Kidney (tissue), 13 donors: ENCODE measurements at regions not wholly inside any gene's neighbourhood (a gene's known extent, or its start where the extent isn't known, plus 50 kb on each side); places are given as distances from the start of the nearest gene placed in this dataset.

Experiments used
- DNase-seq, 5 donors: peaks; one replicate each; pipeline ENCODE4 v3.0.0-alpha.2; 2013 to 2020
- FAIRE-seq: peaks from 2 replicates; lab custom pipeline; 2012; peaks lifted over from hg19 to GRCh38; lab: Jason Lieb, UNC
- H3K27ac ChIP-seq, 2 donors: one replicate each; pipeline ENCODE4 v1.7.0; 2013; ENCODE audit warnings: low read depth in 2 of 2, low read length in 2 of 2, inconsistent platforms in 1 of 2
- H3K27me3 ChIP-seq: one replicate; pipeline ENCODE4 v1.7.1; 2013; ENCODE audit warnings: low read length, inconsistent platforms; ENCODE audit not compliant: control insufficient read depth, insufficient read depth
- H3K36me3 ChIP-seq, 3 donors: one replicate each; pipeline versions ENCODE4 v1.7.0 to v1.7.1; 2013; ENCODE audit warnings: low read length in 3 of 3, control low read depth in 1 of 3, inconsistent platforms in 1 of 3; ENCODE audit not compliant: insufficient read depth in 3 of 3, control insufficient read depth in 2 of 3
- H3K4me1 ChIP-seq, 3 donors: one replicate each; pipeline versions ENCODE4 v1.7.0 to v1.7.1; 2013; ENCODE audit warnings: low read length in 3 of 3, inconsistent platforms in 1 of 3, low read depth in 1 of 3; ENCODE audit not compliant: control insufficient read depth in 2 of 3, insufficient read depth in 2 of 3
- H3K4me3 ChIP-seq, 3 donors: one replicate each; pipeline versions ENCODE4 v1.7.0 to v1.8.1; 2013; ENCODE audit warnings: low read length in 3 of 3, control low read depth in 1 of 3, inconsistent platforms in 1 of 3
- H3K9ac ChIP-seq, 3 donors: one replicate each; pipeline versions ENCODE4 v1.7.0 to v1.7.1; 2013; ENCODE audit warnings: low read length in 3 of 3, control low read depth in 1 of 3, inconsistent platforms in 1 of 3
- H3K9me3 ChIP-seq, 3 donors: one replicate each; pipeline versions ENCODE4 v1.7.0 to v1.7.1; 2013; ENCODE audit warnings: low read length in 3 of 3, control low read depth in 1 of 3, inconsistent platforms in 1 of 3; ENCODE audit not compliant: control insufficient read depth in 2 of 3, insufficient read depth in 1 of 3
- intact Hi-C: fragments of 100-400 bp; cut with DNase I; formaldehyde crosslinking; loops from one replicate; pipeline ENCODE4 v1.11.1; 2022
- TF ChIP-seq, protein P1 (sequence below): IDR thresholded peaks from 3 replicates; pipeline ENCODE4 v1.5.1; 2012; ENCODE audit warnings: mild to moderate bottlenecking, moderate library complexity, borderline replicate concordance; ENCODE audit not compliant: insufficient read depth; ENCODE audit errors: extremely low read depth
- donor health status: control.
- donor health status: control.
- donor health status: control.
- donor health status: control.
- donor health status: control.
- donor health status: DM: yes; HTN: yes; CAD: no.
- donor health status: Normal renal cell carcinoma (clear cell type).

DNA sequence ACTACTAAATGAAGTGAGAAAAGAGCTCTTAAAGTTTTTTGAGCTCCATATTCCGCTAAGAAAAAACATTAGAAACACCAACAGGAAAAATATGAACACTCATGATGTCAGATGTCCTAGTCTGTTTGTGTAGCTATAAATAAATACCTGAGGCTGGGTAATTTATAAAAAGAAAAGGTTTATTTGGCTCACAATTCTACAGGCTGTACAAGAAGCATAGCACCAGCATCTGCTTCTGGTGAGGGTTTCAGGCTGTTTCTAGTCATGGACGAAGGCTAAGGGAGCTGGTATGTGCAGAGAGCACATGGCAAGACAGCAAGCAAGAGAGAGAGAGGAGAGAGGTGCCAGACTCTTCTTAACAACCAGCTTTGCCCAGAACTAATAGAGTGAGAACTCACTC lies 186.2 kb downstream of the PLK2 start:
- Histone ChIP-seq H3K4me3 (no peak overlapping the region), H3K27me3 (no peaks in the 10 kb centered on the region), H3K4me1 (no peaks in the 10 kb centered on the region), H3K36me3 (no peaks in the 10 kb centered on the region), H3K9ac (no peak overlapping the region), H3K27ac (no peak overlapping the region), H3K9me3 (no peaks in the 10 kb centered on the region)
- intact Hi-C loops, result no loop called here
- DNase-seq, result peak in 1 of 5 donors; percentile 13
- TF ChIP-seq, protein P1, sequence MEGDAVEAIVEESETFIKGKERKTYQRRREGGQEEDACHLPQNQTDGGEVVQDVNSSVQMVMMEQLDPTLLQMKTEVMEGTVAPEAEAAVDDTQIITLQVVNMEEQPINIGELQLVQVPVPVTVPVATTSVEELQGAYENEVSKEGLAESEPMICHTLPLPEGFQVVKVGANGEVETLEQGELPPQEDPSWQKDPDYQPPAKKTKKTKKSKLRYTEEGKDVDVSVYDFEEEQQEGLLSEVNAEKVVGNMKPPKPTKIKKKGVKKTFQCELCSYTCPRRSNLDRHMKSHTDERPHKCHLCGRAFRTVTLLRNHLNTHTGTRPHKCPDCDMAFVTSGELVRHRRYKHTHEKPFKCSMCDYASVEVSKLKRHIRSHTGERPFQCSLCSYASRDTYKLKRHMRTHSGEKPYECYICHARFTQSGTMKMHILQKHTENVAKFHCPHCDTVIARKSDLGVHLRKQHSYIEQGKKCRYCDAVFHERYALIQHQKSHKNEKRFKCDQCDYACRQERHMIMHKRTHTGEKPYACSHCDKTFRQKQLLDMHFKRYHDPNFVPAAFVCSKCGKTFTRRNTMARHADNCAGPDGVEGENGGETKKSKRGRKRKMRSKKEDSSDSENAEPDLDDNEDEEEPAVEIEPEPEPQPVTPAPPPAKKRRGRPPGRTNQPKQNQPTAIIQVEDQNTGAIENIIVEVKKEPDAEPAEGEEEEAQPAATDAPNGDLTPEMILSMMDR, result no peak
- FAIRE-seq, result no peak

GRCh38 chr5:58268268-58268667 lies 191.6 kb downstream of the PLK2 start:
- no peak overlapping the region for H3K27ac ChIP-seq
- intact Hi-C loops, result no loop called here
- H3K36me3 ChIP-seq, result no peaks in the 10 kb centered on the region
- H3K9ac ChIP-seq, result no peak overlapping the region
- no peaks in the 10 kb centered on the region for H3K27me3 ChIP-seq
- FAIRE-seq (no peak), DNase-seq (peak in 2 of 5 donors; percentile 20 to 56)
- H3K9me3 ChIP-seq, result no peaks in the 10 kb centered on the region
- no peak overlapping the region for H3K4me3 ChIP-seq
- H3K4me1 ChIP-seq, result no peaks in the 10 kb centered on the region
- TF ChIP-seq, protein P1, result no peak

GRCh38 chr5:58266402-58266801 lies 193.5 kb downstream of the PLK2 start:
- intact Hi-C loops, result no loop called here
- Histone ChIP-seq H3K27me3 (no peaks in the 10 kb centered on the region), H3K9me3 (no peaks in the 10 kb centered on the region), H3K9ac (no peak overlapping the region), H3K36me3 (no peaks in the 10 kb centered on the region), H3K4me3 (no peak overlapping the region), H3K27ac (no peak overlapping the region), H3K4me1 (no peaks in the 10 kb centered on the region)
- no peak for FAIRE-seq
- TF ChIP-seq, protein P1, result no peak
- DNase-seq, result no peak
